HG02588 (cell line): ENCODE measurements at regions not wholly inside any gene's neighbourhood (a gene's known extent, or its start where the extent isn't known, plus 50 kb on each side); places are given as distances from the start of the nearest gene placed in this dataset.
"Not testable (repeated sequence)": the region's sequence is repeated elsewhere in the genome, so short reads cannot be mapped to it uniquely, and the experiment has no call there.

Source experiments
- ATAC-seq: cut with Tn5 transposase; IDR thresholded peaks from one replicate; pipeline ENCODE4 v1.9.1; 2021; ENCODE audit warnings: mild to moderate bottlenecking, moderate library complexity; ENCODE audit not compliant: unreplicated experiment

DNA sequence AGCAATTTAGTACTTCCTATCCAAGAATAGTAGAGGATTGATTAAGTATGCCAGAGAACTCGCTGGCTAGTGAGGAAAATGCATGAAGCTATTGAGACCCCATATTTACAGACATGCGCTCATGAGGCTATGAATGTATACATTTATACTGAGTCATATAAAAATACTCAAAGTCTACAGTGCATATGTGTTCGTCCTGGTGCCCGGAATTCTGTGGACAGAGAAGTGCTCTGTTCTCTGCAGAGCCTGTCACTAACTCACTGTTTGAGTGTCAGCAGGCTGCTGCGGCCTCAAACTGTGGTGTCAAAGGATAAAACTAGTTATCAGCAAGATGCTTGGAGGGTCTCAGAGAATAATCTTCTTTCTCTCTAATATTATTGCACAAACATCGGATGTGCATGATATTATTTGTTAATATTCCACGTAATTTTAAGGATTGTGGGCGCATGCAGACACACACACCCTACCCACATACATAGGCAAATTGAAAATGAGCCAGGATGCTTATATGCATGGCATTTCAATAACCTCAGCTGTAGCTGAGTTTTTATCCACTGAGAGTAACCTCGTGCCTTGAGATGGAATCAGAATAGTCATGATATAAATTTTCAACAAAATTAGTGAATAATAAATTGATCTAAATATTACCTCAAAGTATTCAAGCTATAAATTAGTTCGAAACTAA is 50.0 kb upstream of the TSC22D2 start:
- no peak for ATAC-seq

DNA sequence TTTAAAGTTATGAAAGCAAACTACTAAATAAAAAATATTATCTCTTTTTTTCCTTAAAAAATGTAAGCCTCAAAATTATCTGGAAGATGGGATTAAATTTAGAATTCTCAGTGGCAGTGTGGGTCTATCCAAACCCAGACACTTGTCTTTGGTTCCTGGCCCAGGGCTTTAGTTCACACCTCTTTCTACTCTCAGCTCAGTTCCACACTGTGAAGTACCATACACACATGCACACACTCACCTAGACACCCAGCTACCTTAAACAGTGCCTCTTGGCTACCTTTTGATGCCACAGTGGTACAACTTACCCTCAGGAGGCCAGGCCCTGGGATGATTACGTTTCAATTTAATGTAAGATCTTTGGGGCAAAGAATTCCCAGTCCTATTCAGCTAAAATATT is 51.0 kb upstream of the TSC22D2 start:
- no peak for ATAC-seq

DNA sequence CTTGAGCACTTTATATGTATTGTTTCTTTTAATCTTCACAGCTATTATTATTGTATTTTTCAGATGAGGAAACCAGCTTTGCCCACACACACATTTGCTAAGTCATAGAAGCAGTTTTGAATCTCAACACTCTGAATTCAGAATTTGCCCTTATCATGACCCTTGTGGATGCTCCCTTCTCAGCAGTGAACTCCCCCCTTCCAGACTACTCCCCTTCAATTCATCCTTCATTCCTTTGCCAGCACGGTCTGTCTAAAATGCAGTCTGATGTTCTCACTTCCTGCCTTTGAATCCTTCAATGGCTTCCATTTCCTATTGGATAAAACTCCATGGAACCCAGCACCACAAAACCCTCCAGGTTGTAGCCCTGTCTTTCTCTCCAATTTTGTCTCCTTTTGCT is 52.5 kb upstream of the TSC22D2 start:
- no peak for ATAC-seq

DNA sequence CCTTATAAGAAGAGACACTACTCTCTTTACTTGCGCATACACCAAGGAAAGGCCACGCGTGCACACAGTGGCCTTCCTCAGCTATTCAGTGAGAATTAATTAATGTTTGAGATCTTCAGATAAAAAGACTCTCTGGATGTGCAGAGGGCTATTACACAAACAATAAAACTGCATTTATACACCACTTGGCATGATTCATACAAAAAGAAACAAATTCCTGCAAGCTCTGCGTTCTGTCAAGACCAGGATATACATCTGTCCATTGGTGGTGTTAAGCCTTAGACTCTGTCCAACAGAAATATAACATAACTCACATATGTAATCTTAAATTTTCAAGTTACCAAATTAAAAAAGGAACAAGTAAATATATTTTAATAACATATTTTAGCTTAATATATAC is 55.2 kb upstream of the TSC22D2 start:
- ATAC-seq, result no peak

DNA sequence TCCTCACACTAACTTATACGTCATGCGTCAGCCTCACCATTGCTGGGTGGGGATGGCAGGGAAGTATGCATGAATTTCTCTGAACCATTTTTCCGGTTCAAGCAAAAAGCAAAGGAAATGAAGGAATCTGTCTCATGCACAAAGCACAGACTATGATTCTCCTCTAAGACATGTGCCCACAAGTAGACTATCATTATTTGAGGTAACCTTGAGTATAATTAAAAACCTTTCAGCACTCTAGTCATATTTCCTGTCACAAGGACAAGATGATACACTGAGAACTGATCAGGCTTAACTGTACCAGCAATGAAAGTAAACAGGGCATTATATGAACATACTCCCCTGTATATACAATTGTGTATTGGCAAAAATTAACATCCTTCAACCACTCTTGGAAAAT is 56.7 kb upstream of the TSC22D2 start:
- no peak for ATAC-seq

DNA sequence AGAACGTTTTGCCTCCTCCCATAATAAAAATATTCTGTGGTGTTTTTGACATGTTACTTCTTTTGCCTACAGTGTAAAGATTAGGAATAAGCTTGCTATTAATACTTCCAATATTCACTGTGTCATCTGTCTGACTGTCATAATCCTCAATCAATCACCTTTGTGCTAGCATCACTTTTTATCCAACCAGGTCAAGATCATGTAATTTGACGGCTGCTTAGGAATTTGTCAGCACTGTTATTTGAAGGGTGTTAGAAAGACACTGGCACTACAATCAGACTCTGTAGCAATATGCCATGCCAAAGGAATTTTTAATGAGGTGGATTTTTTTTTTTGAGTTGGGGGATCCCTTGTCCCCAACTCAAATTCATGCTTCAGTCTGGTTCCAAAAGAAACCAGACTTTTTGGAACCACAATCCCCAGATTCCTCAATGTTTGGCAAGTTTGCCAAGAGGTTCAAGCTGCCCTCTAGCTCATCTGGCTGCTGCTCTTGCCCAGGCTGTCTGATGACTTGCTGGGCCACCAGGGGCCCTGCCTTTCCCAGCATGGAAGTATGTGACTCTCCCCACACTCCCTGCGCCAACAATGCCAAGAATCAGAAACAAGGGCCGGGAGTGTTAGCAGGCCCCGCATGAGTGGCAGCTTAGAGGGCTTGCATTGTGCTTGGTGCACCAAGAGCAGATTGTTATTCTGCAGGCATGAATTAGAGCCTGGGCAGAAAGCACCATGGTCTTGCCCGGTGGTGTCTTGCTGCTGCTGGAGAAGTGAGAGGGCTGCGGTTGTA is 58.6 kb upstream of the TSC22D2 start:
- ATAC-seq, result no peak

DNA sequence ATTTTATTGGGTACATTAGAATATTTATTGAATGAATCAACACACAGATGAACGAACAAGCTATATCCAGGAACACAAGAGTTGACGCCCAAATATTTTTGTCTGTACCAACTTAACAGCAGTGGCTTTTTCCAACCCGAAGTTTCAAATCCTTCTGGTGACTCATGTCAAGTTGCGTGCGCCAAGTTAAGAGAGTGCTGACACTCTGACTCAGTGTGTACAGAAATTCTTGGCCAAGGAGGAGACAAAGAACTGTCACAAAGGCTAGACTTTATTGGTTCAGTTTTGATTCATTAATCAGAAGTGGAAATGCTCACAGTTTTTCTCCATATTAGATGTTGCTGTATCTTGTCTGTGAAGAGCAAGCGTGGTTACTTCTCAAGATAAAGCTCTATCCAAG is 59.6 kb upstream of the TSC22D2 start:
- ATAC-seq, result no peak

DNA sequence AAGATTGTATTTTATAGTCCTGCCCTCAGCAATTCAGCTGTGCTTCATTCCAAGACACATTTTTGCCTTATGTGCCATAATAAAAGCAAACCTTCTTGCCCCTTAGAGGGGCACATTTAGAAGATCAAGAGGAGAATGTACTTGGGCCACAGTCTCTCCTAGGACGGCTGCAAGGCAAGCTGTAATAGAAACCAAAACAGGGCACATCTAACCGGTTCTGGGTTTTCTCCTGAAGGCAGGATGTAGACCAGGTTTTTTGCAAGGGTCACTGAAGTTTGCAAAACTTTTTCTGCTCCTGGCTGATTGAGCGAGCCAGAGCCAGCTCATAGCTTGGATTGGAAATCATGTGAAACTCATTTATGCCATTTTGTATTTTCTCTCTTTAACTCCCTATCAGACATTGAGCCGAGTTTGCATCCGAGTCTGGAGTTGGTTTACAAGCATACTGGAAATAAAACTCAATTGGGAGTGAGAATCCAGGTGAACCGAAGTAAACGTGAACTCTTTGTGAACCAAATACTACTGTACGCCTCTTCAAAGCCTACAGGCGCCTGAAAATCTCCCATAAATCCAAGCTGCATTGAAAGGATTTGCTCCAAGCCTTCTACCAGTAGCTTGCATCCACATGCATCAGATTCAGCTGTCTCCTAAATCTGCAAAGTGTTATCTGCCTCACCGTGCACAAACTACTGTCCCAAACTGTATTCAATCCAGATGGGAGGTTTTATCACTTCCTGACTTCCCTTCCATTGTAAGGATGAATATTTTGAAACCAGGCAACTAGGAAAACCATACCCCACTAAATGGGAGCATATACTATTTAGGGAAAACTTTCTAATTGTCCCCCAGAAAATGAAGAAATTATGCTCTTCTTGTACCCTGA is 60.9 kb upstream of the TSC22D2 start:
- ATAC-seq, result no peak

DNA sequence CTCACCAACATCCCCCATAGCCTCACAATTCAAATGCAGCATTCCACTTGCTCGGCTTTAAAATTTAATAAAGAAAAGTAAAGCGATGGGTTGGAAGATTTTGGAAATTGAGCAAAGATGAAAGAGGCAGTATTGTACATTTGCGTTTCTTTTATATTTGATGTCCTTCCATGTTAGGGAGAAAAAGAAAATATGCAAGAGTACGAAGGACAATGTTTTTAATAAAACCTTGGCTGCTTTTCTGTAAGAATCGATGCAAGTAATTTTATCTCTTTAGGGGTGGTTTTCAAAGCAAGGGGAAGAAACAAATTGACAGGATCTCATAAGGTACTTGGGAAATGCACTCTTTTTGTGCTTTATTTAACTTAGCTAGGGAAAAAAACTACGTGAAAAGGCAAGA is 61.8 kb upstream of the TSC22D2 start:
- no peak for ATAC-seq

DNA sequence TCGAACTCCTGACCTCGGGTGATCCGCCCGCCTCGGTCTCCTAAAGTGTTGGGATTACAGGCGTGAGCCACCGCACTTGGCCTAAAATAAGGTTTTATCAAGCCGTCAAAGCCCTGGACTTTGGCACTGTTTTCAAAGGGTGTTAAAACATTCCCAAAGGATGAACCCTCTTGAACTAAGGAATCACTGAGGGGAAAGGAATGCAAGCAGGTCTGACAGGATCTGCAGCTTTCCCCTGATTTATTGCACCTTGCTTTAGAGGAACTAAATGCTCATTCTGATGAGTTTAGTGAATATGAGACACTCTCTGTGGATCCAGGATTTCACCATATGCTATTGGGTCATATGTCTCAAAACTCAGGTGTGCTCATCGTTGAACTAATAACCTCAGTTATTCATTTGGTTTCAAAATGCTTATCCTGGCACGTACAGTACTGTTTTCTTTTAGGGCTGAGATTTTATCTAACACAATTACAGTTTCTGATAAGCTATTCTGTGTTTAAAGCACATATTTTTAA is 63.0 kb upstream of the TSC22D2 start:
- no peak for ATAC-seq

DNA sequence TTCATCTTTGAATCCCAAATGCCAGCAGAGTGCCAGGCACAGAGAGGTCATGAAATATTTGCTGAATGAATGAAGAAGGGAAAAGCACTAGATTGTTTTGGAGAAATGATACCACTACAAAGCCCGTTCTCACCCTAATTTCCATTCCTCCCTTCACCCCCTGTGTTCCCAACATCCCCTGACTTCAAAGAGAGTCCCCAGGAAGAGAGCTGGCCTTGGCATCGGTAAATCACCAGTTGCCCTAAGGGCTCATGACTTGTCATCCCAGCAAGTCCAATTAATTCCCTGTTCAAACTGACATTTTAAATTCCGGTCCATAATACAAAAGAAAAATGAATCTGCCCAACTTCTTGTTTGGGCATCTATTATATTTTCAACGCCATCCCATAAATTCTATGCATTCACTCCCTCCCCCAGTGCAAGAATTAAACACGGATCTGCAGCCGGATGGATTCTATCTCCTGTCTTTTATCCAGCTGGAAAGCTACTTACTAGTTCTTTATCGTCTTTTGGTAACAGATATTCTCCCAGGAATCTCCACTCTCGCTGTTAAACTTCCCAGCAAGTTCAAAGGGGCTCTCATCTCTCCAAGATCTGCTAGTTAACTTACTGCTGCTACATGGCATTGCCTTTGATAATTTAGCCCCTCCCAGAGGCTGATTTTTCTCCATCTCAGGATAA is 63.9 kb upstream of the TSC22D2 start:
- no peak for ATAC-seq

DNA sequence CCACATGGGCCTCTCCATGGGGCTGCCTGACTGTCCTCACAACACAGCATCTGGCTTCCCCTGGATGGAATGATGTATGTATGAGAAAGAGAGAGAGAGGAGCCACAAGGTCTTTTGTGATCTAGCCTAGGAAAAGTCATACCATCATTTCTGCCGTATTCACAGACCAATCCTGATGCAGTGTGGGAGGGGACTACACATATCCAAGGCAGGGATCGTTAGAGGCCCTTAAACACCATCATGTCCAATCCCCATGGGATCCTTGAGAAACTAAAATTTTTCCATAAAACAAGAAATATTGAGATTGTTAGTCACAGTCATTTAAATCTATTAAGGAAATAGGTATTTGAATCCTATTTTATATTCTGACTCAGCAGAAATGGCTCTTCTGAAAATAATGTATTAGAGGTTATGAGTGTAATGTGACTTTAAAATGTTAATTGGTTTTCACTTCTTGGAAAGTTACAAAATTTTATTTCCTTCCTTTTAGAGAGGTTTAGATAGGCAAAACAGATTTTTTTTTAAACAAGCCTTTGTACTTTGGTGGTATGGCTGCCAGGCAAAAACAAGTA is 65.1 kb upstream of the TSC22D2 start:
- no peak for ATAC-seq

DNA sequence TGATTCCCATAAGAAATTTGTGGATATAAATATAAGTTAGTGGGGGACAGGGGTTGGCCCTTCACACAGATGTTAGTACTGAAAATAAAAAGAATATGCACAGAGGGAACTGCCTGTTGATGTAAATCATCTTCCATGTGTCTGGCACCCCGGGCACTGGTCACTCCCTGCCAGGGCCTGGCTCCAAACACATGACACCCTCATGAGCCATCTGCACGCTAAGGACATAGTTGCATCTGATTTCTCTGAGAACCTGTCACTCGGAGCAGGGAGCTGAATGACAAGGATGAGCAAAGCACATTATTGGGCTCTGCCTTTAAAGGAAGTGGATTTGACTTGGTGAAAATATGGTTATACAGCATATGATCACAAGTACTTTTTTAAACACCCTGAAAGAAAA is 66.2 kb upstream of the TSC22D2 start:
- no peak for ATAC-seq

DNA sequence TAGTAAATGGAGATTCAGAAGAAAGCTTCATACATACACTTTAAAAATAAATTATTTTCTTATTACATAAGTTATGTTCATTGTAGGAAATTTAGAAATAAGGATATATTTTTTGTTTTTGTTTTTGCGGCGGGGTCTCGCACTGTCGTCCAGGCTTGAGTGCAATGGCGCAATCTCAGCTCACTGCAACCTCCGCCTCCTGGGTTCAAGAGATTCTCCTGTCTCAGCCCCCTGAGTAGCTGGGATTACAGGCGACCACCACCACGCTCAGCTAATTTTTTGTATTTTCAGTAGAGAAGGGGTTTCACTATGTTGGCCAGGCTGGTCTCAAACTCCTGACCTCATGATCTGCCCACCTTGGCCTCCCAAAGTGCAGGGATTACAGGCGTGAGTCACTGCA is 71.7 kb upstream of the TSC22D2 start:
- not testable (repeated sequence) for ATAC-seq

DNA sequence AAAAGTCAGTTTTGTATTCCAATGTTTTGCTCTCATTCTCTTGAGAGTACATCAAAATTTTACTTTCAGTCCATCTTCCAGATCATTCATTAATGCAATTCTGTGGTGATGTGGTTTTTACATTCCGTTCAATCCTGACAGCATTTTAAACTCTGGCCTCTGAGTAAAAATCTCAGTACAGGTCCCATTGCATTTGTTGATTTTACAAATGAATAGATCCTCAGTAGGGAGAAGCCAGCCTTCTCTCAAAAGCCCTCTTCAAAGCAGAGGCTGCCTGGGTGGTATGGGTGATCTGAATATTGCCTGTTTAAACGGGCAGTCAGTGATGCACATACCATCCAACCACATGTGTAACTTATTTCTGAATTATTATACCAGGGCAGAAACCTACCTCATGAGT is 72.5 kb upstream of the TSC22D2 start:
- no peak for ATAC-seq

DNA sequence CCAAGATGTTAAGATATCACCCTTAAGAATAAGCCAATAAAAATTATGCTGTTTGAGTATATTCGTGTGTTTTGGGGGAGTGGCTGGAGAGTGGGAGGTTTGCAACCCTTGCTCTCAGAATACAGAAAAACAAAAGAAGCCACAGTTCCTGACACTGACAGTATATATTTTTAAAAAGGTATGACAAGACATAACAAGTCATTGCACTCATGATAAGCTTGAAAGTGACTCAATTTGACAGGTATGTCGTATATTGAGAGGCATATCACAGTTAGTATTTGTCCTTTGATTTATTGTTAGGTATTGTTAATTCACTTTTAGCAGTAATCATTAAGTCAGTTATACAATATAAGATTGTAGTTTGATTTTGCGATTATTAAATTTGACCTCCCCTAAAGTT is 73.1 kb upstream of the TSC22D2 start:
- ATAC-seq, result no peak

DNA sequence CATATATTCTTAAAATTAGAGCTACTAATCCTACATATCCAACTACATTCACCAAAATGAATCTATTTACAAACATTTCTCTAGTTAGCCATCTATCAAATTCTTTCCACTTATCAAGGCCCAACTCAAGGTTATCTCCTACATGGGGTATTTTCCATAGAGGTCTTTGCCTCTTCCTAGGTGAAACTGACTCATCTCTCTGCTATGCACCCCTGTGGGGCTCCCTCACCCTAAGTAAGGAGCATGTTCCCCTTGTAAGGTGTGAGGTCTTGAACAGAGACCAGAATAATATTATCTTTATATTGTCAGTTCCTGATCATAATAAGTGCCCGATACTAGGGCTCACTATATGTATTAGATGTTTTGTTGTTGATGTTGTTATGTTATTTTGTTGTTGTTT is 74.6 kb upstream of the TSC22D2 start:
- no peak for ATAC-seq

DNA sequence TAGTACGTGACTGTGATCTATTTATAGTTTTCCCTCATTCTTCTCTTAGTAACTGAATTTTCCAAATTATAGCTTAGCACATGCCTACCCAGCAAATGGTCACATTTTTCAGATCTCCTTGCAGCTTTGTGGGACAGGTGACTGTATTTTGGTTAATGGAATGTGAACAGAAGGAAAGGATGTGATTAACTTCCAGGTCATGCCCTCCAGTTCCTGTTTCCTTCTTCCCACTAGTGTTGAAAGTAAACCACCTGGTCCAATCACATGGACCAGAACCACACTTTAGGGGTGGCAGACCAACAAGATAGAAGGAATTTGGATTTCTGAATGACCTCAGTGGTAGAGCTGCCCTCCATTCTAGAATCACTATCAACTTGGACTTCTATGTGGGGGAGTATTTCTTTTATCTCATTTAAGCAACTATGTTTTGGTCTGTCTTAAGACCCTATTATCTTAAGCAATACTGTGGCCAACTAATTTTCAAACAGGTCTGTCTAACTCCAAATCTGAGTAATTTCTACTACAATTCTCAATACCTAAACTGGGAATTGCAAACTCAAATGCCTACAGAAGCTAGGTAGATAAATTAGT is 76.0 kb upstream of the TSC22D2 start:
- ATAC-seq, result no peak

DNA sequence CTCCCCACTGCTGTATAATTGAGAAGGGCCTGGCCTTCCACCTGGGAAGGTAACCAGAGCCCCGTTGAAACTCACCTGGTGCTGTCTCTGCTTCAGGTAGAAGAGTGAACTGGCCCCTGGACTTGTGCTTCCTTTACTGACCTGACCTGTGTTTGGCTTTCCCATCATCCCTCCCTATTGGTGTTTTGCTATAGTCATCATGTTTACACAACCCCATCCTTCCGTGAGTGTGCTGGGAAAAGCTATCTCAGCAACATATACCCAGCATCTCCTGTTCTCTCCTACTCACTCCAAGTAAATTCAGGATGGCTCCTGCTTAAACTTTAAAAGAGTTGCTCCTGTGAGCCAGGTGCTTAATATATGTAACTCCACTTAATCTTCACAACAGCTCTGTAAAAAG is 77.2 kb upstream of the TSC22D2 start:
- ATAC-seq, result no peak

DNA sequence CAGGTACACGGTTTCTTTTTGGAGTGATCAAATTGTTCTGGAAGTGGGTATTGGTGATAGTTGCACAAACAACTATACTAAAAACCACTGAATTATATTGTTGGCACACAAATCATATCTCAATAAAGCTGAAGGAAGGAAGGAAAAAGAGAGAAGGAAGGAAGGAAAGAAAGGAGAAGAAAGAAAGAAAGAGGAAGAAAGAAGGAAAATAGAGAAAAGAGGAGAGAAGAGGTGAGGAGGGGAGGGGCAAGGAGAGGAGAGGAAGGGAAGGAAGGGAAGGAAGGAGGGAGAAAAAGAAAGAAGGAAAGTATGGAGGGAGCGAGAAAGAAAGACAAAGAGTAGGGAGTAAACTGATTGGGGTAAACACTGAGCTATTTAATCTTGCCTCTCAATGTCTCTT is 77.9 kb upstream of the TSC22D2 start:
- no peak for ATAC-seq
